GM21367 (cell line): ENCODE measurements at regions not wholly inside any gene's neighbourhood (a gene's known extent, or its start where the extent isn't known, plus 50 kb on each side); places are given as distances from the start of the nearest gene placed in this dataset.
"Not testable (repeated sequence)": the region's sequence is repeated elsewhere in the genome, so short reads cannot be mapped to it uniquely, and the experiment has no call there.

Source experiments
- ATAC-seq: cut with Tn5 transposase; IDR thresholded peaks from one replicate; pipeline ENCODE4 v1.9.1; 2021; ENCODE audit not compliant: unreplicated experiment

DNA sequence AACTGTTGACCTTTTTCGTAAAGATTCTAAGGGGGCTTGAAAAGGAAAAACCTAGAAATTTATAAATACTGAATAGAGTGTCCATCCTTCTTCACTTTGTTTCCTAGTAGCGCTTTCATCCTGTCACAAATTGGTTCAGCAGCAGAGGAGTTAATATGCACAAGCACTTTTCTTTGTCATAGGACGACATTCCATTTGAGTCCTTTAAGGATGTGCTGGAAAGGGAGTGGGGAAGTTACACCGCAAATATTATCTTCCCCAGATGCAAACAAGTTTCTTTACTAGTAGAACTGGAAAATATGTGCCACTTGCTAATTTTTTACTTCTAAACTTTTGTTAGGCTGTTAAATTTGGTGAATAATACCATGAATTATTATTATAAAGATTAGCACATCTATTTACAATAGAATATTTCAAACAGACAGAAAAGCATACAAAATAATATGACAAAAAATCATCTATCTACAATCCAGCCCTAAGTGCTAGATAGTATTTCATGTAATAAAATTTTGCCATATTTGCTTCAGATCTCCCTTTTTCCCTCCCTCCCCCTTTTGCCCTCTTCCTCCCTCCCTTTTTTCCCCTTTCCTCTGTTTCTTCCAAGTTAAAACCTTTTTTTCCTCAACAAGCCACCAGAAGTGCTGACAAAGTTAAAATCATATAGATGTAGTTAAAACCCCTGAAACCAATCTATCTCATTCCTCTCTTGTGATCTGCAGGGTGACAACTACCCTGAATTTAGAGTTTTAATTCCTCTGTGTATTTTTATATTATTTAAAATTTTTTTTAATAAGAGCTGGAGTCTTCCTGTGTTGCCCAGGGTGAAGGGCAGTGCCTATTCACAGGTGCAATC, 50.5 kb upstream of the MAP4K3 start:
- ATAC-seq = no peak

DNA sequence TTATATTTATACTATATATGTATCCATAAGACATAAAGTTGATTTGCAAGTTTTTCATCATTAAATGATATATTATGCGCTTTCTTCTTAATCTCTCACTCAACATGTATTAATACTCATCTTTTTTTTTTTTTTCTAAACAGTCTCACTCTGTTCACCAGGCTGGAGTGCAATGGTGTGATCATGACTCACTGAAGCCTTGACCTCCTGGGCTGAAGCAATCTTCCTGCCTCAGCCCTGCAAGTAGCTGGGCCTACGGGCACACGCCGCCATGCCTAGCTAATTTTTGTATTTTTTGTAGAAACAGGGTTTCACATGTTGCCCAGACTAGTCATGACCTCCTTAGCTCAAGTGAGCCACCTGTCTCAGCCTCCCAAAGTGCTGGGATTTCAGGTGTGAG, 51.4 kb upstream of the MAP4K3 start:
- ATAC-seq = no peak

DNA sequence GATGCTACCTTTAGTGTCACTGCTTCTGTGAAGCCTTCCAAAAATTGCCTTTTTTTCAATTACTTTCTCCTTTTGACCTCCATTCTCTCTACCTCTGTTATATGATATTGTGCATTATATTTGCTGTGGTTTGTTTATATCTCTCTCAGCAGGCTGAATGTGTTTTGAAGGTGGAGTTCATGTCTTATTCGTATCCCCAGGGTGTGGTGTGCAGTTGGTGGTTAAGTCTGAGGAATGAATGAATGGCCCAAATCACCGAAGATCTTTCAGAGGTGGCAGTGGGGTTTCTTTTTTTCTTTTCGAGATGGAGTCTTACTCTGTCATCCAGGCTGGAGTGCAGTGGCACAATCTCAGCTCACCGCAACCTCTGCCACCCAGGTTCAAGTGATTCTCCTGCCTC, 53.5 kb upstream of the MAP4K3 start:
- no peak for ATAC-seq

DNA sequence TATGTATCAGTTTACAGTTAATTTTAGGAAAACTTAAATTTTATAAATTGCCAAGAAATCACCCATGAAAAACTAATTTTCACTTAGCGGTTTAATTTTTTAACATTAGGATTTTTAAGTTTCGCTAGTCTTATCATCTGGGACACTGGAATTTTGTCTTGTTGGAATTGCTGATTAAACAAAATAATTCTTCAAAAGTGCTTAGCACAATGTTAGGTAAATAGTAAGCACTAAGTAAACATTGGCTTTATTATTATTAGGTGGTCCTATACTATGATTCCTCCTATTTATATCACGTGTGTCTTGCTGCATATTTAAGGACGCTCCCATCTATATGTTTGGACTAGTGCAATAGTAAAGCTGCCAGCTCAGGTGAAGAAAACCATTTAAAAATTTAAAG, 54.6 kb upstream of the MAP4K3 start:
- peak; percentile 18 for ATAC-seq

DNA sequence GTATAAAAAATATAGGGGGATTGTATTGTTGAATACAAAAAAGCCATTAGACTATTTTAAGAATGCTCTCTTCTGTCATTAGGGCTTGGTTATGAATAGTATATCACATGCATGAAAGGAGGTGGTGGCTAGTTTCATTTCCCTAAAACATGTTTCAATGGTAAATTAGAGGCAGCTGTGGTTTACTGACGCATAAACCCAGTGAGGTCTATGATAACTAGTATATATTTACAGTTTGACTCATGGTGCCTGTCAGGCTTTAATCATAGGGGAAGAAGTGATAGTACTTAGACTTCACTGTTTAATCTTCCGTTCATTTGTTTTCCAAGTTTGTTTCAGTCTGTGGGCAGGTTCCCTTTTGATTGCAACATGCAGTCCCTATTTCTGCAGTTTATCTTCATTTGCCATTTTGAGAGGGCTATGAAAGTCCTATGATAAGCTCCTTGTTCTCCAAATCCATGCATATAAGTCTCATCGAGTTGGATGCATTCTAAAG, 55.1 kb upstream of the MAP4K3 start:
- ATAC-seq = peak; percentile 98

DNA sequence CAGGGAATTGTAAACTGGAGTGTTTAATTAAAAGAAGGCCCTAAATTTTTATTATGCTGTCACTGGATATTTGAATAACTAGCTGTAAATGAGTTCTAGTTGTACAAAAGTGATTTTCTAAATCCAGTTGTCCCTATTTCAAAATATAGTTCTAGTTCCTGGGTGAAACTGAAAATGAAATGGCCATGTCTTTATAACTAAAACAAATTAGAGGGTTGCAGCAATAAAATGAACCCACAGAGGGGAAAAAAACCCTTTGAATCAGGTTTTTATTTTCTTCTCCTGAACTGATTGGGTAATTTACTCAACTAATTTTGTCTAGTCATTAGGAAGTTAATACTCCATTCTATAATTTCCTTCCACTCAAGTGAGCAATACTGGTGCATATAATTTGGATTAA, 55.6 kb upstream of the MAP4K3 start:
- ATAC-seq = no peak

DNA sequence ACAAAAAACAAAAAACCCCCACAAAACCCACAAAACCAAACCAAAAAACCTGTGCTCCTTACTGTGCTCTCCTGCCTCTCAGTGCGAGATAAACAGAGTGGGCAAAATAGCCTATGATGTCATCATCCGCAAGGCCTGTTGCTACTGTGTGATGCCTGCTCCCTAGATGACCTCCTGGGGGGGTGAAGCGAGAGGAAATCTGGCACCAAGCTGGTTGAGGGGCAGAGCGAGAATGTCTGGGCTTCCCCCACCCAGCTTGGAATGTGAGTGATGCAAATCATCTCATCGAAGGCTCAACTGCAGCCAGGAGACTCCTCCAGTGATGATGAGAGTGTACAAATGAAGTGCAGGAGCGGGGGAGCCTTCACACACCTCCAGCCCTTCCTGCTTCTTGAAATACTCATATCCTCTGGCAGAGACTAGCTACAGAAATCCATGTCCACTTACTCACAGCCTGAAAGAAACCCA, 57.7 kb upstream of the MAP4K3 start:
- ATAC-seq = no peak

DNA sequence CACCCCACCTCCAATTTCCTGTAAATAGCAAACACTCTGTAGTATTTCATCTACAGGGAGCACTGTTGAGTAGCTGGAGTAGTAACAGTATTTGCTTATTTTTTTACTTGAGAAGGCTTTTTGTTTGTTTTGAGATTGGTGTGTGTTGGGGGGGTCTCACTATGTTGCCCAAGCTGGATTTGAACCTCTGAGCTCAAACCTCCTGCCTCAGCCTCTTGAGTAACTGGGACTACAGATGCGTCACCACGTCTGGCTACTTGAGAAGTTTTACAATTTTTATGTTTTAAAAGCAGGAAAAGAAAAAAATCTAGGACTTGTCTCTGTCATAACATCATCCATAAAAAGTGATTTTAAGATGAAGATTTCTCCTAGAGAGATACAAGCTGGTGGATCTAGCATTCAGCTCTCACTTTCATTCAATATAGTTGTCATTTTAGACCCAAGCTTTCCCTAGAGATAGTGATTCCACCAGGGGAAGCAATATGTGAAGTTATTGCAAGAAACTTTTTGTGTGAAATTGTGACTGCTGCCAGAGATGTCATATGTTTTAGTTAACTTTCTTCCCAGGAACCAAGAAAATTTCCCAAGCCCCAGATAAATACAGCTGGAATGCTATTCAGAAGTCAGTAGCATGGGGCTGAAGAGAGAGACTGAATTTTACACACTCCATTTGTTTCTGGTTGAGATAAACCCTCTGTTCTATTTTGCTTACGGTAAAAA, 60.2 kb upstream of the MAP4K3 start:
- ATAC-seq = no peak

DNA sequence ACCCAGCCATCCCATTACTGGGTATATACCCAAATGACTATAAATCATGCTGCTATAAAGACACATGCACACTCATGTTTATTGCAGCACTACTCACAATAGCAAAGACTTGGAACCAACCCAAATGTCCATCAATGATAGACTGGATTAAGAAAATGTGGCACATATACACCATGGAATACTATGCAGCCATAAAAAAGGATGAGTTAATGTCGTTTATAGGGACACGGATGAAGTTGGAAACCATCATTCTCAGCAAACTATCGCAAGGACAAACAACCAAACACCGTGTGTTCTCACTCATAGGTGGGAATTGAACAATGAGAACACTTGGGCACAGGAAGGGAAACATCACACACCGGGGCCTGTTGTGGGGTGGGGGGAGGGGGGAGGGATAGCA, 61.1 kb upstream of the MAP4K3 start:
- not testable (repeated sequence) for ATAC-seq

DNA sequence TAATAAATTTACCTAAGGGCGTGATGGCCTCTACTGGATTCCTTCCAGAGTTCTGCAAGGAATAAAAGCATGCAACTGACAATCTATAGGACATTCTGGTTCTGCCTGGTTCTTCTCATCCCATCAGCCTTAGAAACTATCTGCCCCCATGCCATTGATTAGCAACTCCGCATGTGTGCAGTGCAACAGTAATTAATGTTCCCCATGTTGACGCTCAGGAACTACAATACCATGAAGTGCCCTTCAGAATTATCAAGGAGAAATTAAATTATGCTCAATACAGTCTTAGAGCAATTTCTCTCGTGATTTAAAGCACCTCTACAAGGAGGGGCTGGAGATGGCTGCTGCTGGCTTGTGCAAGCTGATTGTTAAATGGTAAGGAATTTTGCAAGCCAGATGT, 61.7 kb upstream of the MAP4K3 start:
- no peak for ATAC-seq

DNA sequence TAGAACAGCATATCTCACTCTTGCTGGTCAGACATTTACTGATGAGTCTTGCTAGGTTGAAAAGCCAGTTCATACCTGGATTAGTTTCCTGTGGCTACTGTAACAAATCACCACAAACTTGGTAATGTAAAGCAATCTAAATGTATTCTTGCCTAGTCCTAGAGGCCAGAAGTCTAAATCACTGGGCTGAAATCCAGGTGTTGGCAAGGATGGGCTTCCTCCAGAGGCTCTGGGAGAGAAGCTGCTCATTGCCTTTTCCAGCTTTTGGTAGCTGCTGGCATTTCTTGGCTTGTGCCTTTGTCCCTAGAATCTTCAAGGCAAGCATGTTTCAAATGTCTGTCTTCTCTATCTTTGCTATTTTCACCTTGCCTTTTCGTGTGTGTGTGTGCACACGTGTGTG, 62.3 kb upstream of the MAP4K3 start:
- no peak for ATAC-seq

DNA sequence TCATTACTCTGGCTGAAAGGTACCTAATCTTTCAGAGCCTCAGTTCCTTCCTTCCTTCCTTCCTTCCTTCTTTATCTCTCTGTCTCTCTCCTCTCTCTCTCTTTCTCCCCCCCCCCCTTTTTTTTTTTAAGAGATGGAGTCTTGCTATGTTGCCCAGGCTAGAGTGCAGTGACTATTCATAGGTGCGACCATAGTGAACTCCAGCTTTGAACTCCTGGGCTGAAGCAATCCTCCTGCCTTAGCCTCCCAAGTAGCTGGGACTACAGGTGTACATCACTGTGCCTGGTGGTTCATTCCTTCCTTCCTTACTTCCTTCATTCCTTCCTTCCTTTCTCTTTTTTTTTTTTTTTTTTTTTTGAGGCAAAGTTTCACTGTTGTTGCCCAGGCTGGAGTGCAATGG, 64.3 kb upstream of the MAP4K3 start:
- no peak for ATAC-seq

DNA sequence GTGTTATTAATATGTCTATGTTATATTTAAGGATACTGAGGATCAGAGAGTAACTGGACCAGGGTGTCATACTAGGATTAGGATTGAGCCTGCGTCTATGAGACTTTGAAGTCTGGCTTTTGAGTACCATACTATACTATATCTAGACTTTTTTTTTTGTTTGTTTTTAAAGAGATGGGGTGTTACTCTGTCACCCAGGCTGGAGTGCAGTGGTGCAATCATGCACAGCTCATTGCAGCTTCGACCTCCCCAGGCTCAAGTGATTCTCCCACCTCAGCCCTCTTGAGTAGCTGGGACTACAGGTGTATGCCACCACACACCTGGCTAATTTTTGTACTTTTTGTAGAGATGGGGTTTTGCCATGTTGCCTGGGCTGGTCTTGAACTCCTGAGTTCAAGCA, 66.2 kb upstream of the MAP4K3 start:
- ATAC-seq = no peak

DNA sequence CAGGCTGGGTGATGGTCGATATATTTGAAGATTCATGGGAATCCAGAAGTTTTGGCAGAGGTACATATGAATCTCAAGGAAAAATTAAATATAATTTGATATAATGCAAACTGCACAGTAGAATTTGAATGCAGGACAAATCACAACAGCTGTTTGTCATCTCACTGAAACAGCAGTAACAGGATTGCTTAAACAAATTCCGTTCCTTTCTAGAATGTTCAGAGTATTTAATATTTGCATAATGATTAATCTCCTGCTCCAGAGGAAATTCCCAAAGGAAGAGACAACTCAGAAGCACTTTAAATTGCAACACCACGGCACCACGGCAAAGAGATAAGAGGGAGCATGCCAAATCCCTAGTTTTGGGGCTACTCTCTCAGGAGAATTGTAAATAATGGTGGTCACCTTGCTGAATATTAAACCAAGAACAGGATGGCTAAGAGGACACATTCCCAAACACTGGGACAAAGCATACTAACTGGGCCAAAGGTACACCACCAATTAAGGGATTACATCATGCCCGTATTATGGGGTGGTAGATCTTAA, 67.8 kb upstream of the MAP4K3 start:
- no peak for ATAC-seq

DNA sequence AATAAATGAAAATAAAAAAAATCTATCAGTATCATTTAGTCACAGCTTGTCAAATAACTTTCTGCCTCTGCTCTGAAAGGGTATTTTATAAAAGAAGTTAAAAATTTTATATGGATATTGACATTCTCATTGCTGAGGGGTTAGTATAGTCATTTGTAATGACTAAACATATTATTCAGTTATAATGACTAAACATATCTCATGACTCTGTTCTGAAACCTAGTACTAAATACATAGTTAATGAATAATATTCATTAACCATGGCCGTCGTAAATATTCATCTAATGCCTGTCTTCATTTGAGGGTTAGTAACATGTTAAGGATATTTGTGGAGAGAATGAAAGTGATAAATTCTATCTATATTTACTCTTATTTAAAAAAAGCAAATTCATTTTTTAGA, 69.1 kb upstream of the MAP4K3 start:
- no peak for ATAC-seq

DNA sequence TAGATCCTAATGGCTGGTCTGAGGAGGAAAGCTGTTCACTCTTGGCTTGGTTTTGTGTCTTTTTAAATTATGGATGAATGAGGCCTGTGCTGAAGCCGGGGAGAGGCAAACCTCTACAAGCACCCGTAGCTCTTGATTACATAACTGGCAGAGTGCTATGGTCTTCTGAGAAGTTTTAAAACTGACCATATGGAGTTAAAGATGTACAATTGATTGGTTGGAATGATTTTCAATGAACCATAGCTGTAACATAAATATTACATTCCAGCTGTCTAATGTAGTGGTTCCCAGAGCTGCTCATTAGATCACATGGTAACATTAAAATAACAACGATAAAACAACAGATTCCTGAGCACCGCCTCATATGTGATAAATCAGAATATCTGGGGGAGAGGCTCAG, 71.1 kb upstream of the MAP4K3 start:
- no peak for ATAC-seq

DNA sequence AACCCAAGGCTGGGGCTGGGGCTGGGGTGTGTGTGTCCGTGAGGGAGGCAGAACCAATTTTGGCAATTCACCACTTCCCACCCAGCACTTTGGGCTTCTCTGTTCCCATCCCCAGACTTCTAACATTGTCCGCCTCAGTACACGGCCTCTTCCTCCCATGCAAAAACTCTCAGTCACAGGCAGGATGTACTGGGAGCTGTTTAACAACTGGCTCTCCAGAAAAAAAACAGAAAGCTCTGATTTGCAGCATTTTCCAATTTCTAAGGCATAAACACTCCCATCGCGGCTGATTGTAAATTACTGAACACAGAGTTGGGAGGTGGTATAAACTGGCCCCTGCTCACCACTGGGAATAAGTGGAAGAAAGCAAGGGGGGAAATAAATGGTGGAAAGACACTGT, 73.1 kb upstream of the MAP4K3 start:
- no peak for ATAC-seq

DNA sequence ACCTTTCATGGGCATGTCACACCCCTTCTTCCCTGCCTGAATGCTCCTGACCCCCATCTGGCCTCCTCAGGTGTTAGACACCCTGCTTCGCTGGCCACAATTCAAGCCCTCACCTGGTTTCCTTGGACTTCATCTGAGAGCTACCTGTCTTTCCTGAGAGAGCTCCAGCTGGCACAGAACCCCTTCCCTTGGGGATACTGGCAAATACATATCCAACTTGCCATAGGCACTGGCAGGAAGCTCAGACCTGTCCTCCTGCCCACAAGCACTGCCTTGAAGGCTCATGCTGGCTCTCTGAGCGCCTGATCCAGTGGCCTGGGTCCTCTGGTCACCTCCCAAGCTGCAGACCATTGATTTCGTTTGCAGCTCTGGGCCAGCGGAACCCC, 74.1 kb upstream of the MAP4K3 start:
- no peak for ATAC-seq

DNA sequence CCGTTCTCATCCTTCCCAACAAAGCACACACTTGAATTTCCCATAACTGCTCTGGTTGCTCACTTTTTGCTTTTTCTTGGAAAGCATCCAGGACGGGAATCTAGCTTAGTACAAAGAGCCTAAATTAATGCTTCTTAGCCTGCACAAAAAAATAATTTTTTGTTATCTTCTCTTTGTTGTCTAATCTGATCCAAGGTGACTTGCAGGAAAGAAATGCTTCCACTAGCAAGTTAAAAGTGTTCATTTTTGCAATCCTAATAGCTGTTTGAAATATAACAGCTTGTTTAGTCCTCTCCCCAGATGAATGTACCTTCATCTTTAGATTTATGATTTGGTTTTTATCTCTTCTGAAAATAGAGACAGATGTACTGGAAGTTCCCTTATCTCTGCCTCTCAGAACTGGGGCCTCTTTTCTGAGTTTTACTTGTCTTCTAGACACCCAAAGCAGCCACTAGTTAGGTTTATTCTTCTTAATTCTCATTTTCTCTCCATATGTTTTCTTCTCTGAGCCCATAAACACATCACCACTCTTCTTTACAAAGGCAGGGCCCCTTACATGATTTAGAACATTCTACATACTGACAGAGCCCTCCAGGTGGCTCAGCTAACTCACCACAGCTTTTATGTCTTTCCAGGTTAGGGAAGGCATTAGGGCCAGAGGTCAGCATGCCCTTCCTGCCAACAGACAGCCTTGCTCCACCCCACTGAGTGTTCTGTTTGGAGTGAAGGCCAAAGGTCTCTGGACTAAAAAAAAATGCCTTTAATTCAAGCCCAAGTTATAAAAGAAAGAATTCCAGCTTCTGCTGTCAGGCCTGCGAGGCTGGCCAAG, 74.7 kb upstream of the MAP4K3 start:
- no peak for ATAC-seq

DNA sequence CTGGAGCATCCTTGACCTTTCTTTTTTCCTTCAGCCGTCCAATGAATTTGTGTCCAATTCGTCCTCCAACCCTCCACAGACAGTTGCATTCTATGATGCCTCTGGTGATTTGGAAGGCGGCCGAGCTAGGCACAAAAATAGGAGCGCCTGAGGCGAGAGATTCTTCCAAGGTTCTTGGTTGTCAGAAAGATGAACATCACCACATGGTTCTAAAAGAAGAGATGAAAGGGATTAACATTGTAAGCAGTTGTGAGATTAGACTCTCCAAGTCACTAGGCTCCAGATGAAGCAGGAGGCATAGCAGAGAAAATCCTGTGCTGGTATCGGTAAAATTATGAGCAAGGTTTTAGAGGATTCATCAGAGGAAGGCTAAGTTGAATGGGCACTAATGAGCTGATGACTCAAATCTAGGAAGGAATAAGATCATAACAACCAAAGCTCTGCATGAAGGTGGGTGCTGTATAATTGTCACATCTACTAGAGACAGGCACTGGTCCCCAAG, 75.4 kb upstream of the MAP4K3 start:
- no peak for ATAC-seq

DNA sequence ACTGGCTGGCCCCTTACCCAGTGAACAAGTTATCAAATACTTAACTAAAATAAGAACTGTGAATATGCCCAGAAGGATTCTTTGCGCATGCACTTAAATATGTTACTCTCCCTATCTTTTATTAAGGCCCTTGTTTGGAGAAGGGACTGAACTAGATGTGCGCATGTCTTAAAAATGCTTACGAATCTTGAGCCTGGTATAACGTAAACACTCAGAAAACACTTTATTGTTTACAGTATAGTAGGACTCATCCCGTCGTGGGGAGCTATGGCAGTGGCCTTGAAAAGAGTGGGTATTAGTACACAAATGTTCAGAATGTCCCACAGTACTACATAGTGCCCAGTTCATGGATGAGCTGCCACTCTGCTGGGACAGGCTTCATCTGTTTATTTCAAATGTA, 75.9 kb upstream of the MAP4K3 start:
- ATAC-seq = no peak
